Psoas muscle (tissue), 7 donors: ENCODE measurements at regions not wholly inside any gene's neighbourhood (a gene's known extent, or its start where the extent isn't known, plus 50 kb on each side); places are given as distances from the start of the nearest gene placed in this dataset.

Experiments
- ATAC-seq, 4 donors: fragments of 200-7000 bp; cut with Tn5 transposase; one replicate each; pipeline ENCODE4 v1.9.1; 2020; ENCODE audit warnings: moderate library complexity in 3 of 4, mild to moderate bottlenecking in 2 of 4
- DNase-seq, 2 donors: peaks; one replicate each; pipeline ENCODE4 v3.0.0-alpha.2; 2020
- H3K27ac ChIP-seq: fragments of 200-600 bp; one replicate; pipeline ENCODE4 v1.8.0; 2022
- H3K27me3 ChIP-seq, 3 donors: fragments of 200-600 bp in 1 of 3; one replicate each; pipeline versions ENCODE4 v1.6.1 to v1.8.0; 2013 to 2022; ENCODE audit warnings: low read length in 2 of 3, mild to moderate bottlenecking in 2 of 3, moderate library complexity in 1 of 3; ENCODE audit not compliant: insufficient read depth in 3 of 3
- H3K36me3 ChIP-seq, 2 donors: fragments of 200-600 bp in 1 of 2; one replicate each; pipeline versions ENCODE4 v1.6.1 to v1.8.0; 2013 to 2022; ENCODE audit warnings: low read depth in 1 of 2, mild to moderate bottlenecking in 1 of 2, moderate library complexity in 1 of 2; ENCODE audit not compliant: insufficient read depth in 1 of 2
- H3K4me1 ChIP-seq: fragments of 200-600 bp; one replicate; pipeline ENCODE4 v1.8.0; 2022
- H3K4me3 ChIP-seq: fragments of 200-600 bp; one replicate; pipeline ENCODE4 v1.8.0; 2022; ENCODE audit warnings: mild to moderate bottlenecking
- H3K9me3 ChIP-seq: fragments of 200-600 bp; one replicate; pipeline ENCODE4 v1.8.0; 2022
- WGBS, 3 donors: extraction: QIAGEN DNeasy Blood & Tissue Kit; methylation state at CpG; one replicate each; pipeline versions ENCODE4 v1.1.6 to v1.1.7; 2013; 5-methylcytosine and 5-hydroxymethylcytosine counted together
- intact Hi-C, 2 donors: fragments of 100-400 bp; cut with DNase I; formaldehyde crosslinking; loops; one replicate each; pipeline versions ENCODE4 v1.11.0 to v1.14.2; 2022
- TF ChIP-seq, protein P1 (sequence below): fragments of 200-600 bp; IDR thresholded peaks from one replicate; pipeline ENCODE4 v1.8.0; 2022; ENCODE audit warnings: antibody characterized with exemption
- donor health status: healthy with polysubstance abuse.
- donor health status: DM: no; HTN: no; CAD: no; lungs with moderate emphysema.
- donor health status: Bipolar disorder and iron deficiency.
- donor health status: healthy.
- donor health status: DM: yes; HTN: yes; CAD: no.
- donor health status: DM: no; HTN: no; CAD: no.
- donor health status: DM: yes; HTN: yes; CAD: no.

DNA sequence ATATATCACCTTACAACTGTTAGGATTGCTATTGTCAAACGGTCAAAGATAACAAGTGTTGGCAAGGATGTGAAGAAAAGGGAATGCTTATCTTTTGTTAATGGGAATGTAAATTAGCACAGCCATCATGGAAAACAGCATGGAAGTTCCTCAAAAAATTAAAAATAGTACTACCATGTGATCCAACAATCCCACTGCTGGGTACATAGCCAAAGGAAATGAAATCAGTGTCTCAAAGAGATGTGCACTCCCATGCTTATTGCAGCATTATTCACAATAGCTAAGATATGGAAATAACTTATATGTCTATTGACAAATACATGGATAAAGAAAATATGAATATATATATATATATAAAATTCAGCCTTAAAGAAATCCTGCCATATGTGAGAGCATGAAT lies 274.6 kb downstream of the EDEM1 start:
- no peaks in the 10 kb centered on the region for H3K4me1 ChIP-seq
- no peaks in the 10 kb centered on the region for H3K27me3 ChIP-seq
- DNase-seq: no peak
- no peak for ATAC-seq
- no peak overlapping the region for H3K27ac ChIP-seq
- H3K36me3 ChIP-seq: no peaks in the 10 kb centered on the region
- WGBS, 3 donors: 41 to 65% (median 55%) methylated on average over 1 of the region's 1 CpG
- no peak overlapping the region for H3K4me3 ChIP-seq
- no peaks in the 10 kb centered on the region for H3K9me3 ChIP-seq
- TF ChIP-seq, protein P1, sequence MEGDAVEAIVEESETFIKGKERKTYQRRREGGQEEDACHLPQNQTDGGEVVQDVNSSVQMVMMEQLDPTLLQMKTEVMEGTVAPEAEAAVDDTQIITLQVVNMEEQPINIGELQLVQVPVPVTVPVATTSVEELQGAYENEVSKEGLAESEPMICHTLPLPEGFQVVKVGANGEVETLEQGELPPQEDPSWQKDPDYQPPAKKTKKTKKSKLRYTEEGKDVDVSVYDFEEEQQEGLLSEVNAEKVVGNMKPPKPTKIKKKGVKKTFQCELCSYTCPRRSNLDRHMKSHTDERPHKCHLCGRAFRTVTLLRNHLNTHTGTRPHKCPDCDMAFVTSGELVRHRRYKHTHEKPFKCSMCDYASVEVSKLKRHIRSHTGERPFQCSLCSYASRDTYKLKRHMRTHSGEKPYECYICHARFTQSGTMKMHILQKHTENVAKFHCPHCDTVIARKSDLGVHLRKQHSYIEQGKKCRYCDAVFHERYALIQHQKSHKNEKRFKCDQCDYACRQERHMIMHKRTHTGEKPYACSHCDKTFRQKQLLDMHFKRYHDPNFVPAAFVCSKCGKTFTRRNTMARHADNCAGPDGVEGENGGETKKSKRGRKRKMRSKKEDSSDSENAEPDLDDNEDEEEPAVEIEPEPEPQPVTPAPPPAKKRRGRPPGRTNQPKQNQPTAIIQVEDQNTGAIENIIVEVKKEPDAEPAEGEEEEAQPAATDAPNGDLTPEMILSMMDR: no peak
- intact Hi-C loops: no loop called here

GRCh38 chr3:5463991-5464390 lies 276.5 kb downstream of the EDEM1 start:
- H3K27me3 ChIP-seq: no peaks in the 10 kb centered on the region
- H3K4me1 ChIP-seq: no peaks in the 10 kb centered on the region
- ATAC-seq: no peak
- no peak for DNase-seq
- WGBS, 3 donors: 68 to 76% (median 75%) methylated on average over 3 of the region's 3 CpGs
- no peak overlapping the region for H3K4me3 ChIP-seq
- H3K36me3 ChIP-seq: no peaks in the 10 kb centered on the region
- H3K9me3 ChIP-seq: no peaks in the 10 kb centered on the region
- intact Hi-C loops: no loop called here
- TF ChIP-seq, protein P1: no peak
- no peak overlapping the region for H3K27ac ChIP-seq

- intact Hi-C loops: no loop called here
- 83 to 87% (median 84%) methylated on average over 4 of the region's 4 CpGs for WGBS, 3 donors
- ATAC-seq (no peak), DNase-seq (no peak)
- H3K4me3 ChIP-seq: no peak overlapping the region
- H3K36me3 ChIP-seq: no peaks in the 10 kb centered on the region
- TF ChIP-seq, protein P1: no peak
- H3K27ac ChIP-seq: no peak overlapping the region
- H3K4me1 ChIP-seq: no peaks in the 10 kb centered on the region
- H3K27me3 ChIP-seq: no peaks in the 10 kb centered on the region
- H3K9me3 ChIP-seq: no peaks in the 10 kb centered on the region
Observed at GRCh38 chr3:5464649-5465048, 277.1 kb downstream of the EDEM1 start.

- Histone ChIP-seq H3K9me3 (no peaks in the 10 kb centered on the region), H3K4me3 (no peak overlapping the region), H3K27ac (no peak overlapping the region), H3K4me1 (no peaks in the 10 kb centered on the region), H3K36me3 (no peaks in the 10 kb centered on the region), H3K27me3 (no peaks in the 10 kb centered on the region)
- WGBS, 3 donors: 54 to 81% (median 68%) methylated on average over 3 of the region's 3 CpGs
- DNase-seq (no peak), ATAC-seq (no peak)
- TF ChIP-seq, protein P1: no peak
- intact Hi-C loops: no loop called here
Observed at GRCh38 chr3:5465183-5465582, 277.7 kb downstream of the EDEM1 start.

DNA sequence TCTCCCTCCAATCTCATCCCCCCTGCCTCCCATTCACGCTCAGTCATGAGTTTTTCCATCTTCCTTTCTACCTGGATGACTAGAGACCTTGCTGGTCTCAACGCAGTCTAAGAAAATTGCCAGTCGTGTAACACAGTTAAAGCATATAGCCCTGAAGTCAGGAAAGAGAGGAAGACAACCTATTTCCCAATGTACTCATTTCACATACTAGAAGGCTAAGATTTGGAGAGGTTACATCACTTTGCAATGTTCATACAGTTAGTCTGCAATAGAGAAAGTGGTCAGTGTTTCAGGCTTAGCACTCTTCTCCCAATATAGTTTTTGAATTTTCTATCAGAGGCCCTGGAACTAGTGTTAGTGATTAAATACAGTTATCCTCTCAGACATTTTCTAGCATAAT lies 278.6 kb downstream of the EDEM1 start:
- H3K27ac ChIP-seq: no peak overlapping the region
- no peak for DNase-seq
- no peak for ATAC-seq
- H3K4me3 ChIP-seq: no peak overlapping the region
- no peaks in the 10 kb centered on the region for H3K9me3 ChIP-seq
- intact Hi-C loops: no loop called here
- no peaks in the 10 kb centered on the region for H3K36me3 ChIP-seq
- no peaks in the 10 kb centered on the region for H3K4me1 ChIP-seq
- 69 to 84% (median 80%) methylated on average over 3 of the region's 3 CpGs for WGBS, 3 donors
- H3K27me3 ChIP-seq: no peaks in the 10 kb centered on the region
- TF ChIP-seq, protein P1: no peak
